OCI-LY1 (cell line): ENCODE measurements at regions not wholly inside any gene's neighbourhood (a gene's known extent, or its start where the extent isn't known, plus 50 kb on each side); places are given as distances from the start of the nearest gene placed in this dataset.

Source experiments
- H2AFZ ChIP-seq: fragments of 200-600 bp; sonication (generic), shearing (Covaris generic); 2 replicates; pipeline ENCODE4 v1.6.0; 2014; ENCODE audit warnings: antibody characterized with exemption, mild to moderate bottlenecking, low read length
- H3F3A ChIP-seq: fragments of 200-600 bp; sonication (generic), shearing (Covaris generic); 2 replicates; pipeline ENCODE4 v1.6.0; 2014; ENCODE audit warnings: mild to moderate bottlenecking, antibody characterized with exemption, low read length, moderate library complexity; ENCODE audit not compliant: insufficient read depth
- H3K27ac ChIP-seq: fragments of 200-600 bp; sonication (generic); 2 replicates; pipeline ENCODE4 v1.5.1; 2014; ENCODE audit warnings: low read length, mixed run types, mild to moderate bottlenecking, low read depth; ENCODE audit not compliant: poor library complexity, severe bottlenecking
- H3K27me3 ChIP-seq: fragments of 200-600 bp; sonication (generic); 2 replicates; pipeline ENCODE4 v1.6.0; 2014; ENCODE audit warnings: antibody characterized with exemption, mild to moderate bottlenecking, low read length, moderate library complexity; ENCODE audit not compliant: insufficient read depth
- H3K36me3 ChIP-seq: fragments of 200-600 bp; sonication (generic); 2 replicates; pipeline ENCODE4 v1.6.1; 2014; ENCODE audit warnings: mild to moderate bottlenecking, antibody characterized with exemption, low read length, moderate library complexity, mixed read lengths; ENCODE audit not compliant: insufficient read depth
- H3K4me1 ChIP-seq: fragments of 200-600 bp; sonication (generic); 2 replicates; pipeline ENCODE4 v1.5.1; 2014; ENCODE audit warnings: mild to moderate bottlenecking, low read length, moderate library complexity; ENCODE audit not compliant: insufficient read depth, severe bottlenecking
- H3K4me2 ChIP-seq: fragments of 200-600 bp; sonication (generic), shearing (Covaris generic); 2 replicates; pipeline ENCODE4 v1.6.1; 2014; ENCODE audit warnings: low read length
- H3K4me3 ChIP-seq: fragments of 200-600 bp; sonication (generic); 2 replicates; pipeline ENCODE4 v1.5.1; 2014; ENCODE audit warnings: low read length, low read depth, mild to moderate bottlenecking, mixed read lengths; ENCODE audit not compliant: poor library complexity, severe bottlenecking
- H3K79me2 ChIP-seq: fragments of 200-600 bp; shearing (Covaris generic); 2 replicates; pipeline ENCODE4 v1.6.1; 2016; ENCODE audit warnings: mixed run types, low read length, mixed read lengths; ENCODE audit not compliant: insufficient read depth
- H3K9ac ChIP-seq: fragments of 200-600 bp; sonication (generic), shearing (Covaris generic); 2 replicates; pipeline ENCODE4 v1.6.1; 2014; ENCODE audit warnings: mild to moderate bottlenecking, low read length, mixed read lengths
- H3K9me2 ChIP-seq: fragments of 200-600 bp; sonication (generic), shearing (Covaris generic); 2 replicates; pipeline ENCODE4 v1.6.1; 2014; ENCODE audit warnings: low read depth, mild to moderate bottlenecking, low read length, mixed read lengths
- H3K9me3 ChIP-seq: fragments of 200-600 bp; shearing (Covaris generic); 2 replicates; pipeline ENCODE4 v1.6.1; 2014; ENCODE audit warnings: low read length, mixed read lengths
- H4K20me1 ChIP-seq: fragments of 200-600 bp; sonication (generic), shearing (Covaris generic); 2 replicates; pipeline ENCODE4 v1.6.0; 2016; ENCODE audit warnings: mild to moderate bottlenecking, low read length; ENCODE audit not compliant: insufficient read depth
- EZH2 ChIP-seq: fragments of 200-600 bp; sonication (generic), shearing (Covaris generic); IDR thresholded peaks from 2 replicates; pipeline ENCODE4 v1.8.0; 2017; ENCODE audit warnings: borderline replicate concordance, mixed run types, mild to moderate bottlenecking, antibody characterized with exemption, low read length, moderate library complexity, mixed read lengths
- TF ChIP-seq, protein P1 (sequence below): fragments of 200-600 bp; sonication (generic), shearing (Covaris generic); IDR thresholded peaks from 2 replicates; pipeline ENCODE4 v1.5.1; 2017; ENCODE audit warnings: mild to moderate bottlenecking, antibody characterized with exemption, low read length, moderate library complexity, mixed read lengths

GRCh38 chr5:52255308-52255707, 532.4 kb upstream of the ITGA1 start:
- no peak overlapping the region for H3K9ac ChIP-seq
- H3K9me2 ChIP-seq, result no peaks in the 10 kb centered on the region
- no peaks in the 10 kb centered on the region for H3K4me1 ChIP-seq
- H3K4me3 ChIP-seq, result no peak overlapping the region
- H3K27ac ChIP-seq, result no peak overlapping the region
- no peak overlapping the region for H3K4me2 ChIP-seq
- H2AFZ ChIP-seq, result no peak overlapping the region
- TF ChIP-seq, protein P1, sequence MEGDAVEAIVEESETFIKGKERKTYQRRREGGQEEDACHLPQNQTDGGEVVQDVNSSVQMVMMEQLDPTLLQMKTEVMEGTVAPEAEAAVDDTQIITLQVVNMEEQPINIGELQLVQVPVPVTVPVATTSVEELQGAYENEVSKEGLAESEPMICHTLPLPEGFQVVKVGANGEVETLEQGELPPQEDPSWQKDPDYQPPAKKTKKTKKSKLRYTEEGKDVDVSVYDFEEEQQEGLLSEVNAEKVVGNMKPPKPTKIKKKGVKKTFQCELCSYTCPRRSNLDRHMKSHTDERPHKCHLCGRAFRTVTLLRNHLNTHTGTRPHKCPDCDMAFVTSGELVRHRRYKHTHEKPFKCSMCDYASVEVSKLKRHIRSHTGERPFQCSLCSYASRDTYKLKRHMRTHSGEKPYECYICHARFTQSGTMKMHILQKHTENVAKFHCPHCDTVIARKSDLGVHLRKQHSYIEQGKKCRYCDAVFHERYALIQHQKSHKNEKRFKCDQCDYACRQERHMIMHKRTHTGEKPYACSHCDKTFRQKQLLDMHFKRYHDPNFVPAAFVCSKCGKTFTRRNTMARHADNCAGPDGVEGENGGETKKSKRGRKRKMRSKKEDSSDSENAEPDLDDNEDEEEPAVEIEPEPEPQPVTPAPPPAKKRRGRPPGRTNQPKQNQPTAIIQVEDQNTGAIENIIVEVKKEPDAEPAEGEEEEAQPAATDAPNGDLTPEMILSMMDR, result no peak
- TF ChIP-seq EZH2, result no peak
- no peaks in the 10 kb centered on the region for H3K27me3 ChIP-seq
- H4K20me1 ChIP-seq, result no peaks in the 10 kb centered on the region
- H3K79me2 ChIP-seq, result no peaks in the 10 kb centered on the region
- no peaks in the 10 kb centered on the region for H3F3A ChIP-seq
- H3K36me3 ChIP-seq, result no peaks in the 10 kb centered on the region
- H3K9me3 ChIP-seq, result no peaks in the 10 kb centered on the region

DNA sequence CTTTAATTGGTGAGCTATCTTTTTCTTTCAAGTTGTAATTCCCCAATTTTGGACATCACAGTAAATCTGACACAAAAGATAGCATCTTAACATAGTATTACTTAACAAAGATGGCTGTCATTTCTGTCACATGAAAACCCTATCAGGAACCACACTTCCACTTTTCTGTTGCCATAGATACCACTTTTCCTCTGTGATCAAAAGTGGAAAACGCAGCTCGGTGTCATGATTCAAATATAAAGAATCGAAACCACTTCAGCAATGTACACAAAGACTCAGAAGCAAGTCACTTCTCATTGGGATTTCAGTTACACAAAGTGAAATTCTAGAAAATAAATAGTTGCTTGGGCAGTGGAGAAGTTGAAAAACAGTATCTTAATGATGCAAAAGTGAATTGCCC, 524.9 kb upstream of the ITGA1 start:
- H4K20me1 ChIP-seq, result no peaks in the 10 kb centered on the region
- no peak overlapping the region for H3K4me3 ChIP-seq
- no peaks in the 10 kb centered on the region for H3K36me3 ChIP-seq
- H3K79me2 ChIP-seq, result no peaks in the 10 kb centered on the region
- H3K27ac ChIP-seq, result no peak overlapping the region
- H3K4me1 ChIP-seq, result no peaks in the 10 kb centered on the region
- no peak overlapping the region for H3K9ac ChIP-seq
- no peaks in the 10 kb centered on the region for H3K9me3 ChIP-seq
- H2AFZ ChIP-seq, result no peak overlapping the region
- no peaks in the 10 kb centered on the region for H3K9me2 ChIP-seq
- H3K27me3 ChIP-seq, result no peaks in the 10 kb centered on the region
- H3K4me2 ChIP-seq, result no peak overlapping the region
- TF ChIP-seq EZH2, result no peak
- TF ChIP-seq, protein P1, result no peak
- H3F3A ChIP-seq, result no peaks in the 10 kb centered on the region

GRCh38 chr5:52269401-52269800, 518.3 kb upstream of the ITGA1 start:
- Histone ChIP-seq H3K4me2 (no peak overlapping the region), H3K36me3 (no peaks in the 10 kb centered on the region), H4K20me1 (no peaks in the 10 kb centered on the region), H3K9me2 (no peaks in the 10 kb centered on the region), H3K27me3 (no peaks in the 10 kb centered on the region), H3K27ac (no peak overlapping the region), H3F3A (no peaks in the 10 kb centered on the region), H3K9me3 (no peaks in the 10 kb centered on the region), H3K4me1 (no peaks in the 10 kb centered on the region), H2AFZ (no peak overlapping the region), H3K79me2 (no peaks in the 10 kb centered on the region), H3K9ac (no peak overlapping the region), H3K4me3 (no peak overlapping the region)
- TF ChIP-seq EZH2, result no peak
- TF ChIP-seq, protein P1, result no peak
